HG02970 (cell line): ENCODE measurements at regions not wholly inside any gene's neighbourhood (a gene's known extent, or its start where the extent isn't known, plus 50 kb on each side); places are given as distances from the start of the nearest gene placed in this dataset.
"Not testable (repeated sequence)": the region's sequence is repeated elsewhere in the genome, so short reads cannot be mapped to it uniquely, and the experiment has no call there.

Experiments used
- ATAC-seq: cut with Tn5 transposase; IDR thresholded peaks from one replicate; pipeline ENCODE4 v1.9.1; 2021; ENCODE audit warnings: mild to moderate bottlenecking, moderate library complexity, moderate number of reproducible peaks; ENCODE audit not compliant: unreplicated experiment, low FRiP score

DNA sequence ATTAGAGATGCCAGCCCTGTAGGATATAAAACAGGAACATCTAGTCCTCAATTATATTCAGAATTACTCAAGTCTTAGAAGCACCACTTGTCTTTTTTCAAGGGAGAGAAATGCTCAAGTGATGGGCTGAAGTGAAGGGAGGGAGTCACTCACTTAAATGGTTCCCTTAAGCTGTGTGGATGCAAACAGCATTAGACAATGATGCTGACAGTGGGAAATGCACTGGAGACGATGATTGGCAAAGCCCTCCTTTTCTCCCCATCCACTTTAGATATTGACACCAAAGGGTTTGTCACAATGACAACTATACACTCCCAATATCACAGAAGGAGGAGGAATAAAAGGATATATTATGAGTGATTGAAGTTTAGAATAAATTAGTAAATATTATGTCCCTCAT lies 491.4 kb upstream of the SMIM31 start:
- not testable (repeated sequence) for ATAC-seq

DNA sequence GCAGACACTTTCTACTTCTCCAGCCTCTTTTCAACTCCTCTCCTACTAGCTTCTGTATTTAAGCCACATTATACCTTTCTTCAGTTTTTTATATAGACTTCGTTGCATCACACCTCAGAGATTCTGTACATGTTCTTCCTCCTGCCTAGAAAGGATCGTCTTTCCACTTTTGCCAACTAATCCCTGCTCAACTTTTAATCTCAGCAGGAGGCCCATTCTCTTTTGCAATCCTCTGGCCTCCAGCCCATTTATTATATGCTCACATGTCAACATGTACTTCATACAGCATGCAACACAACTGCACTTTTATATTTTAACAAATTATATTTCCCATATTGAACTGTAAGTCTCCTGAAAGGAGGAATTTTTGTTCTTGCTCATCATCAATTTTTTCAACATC lies 476.5 kb upstream of the SMIM31 start:
- ATAC-seq = not testable (repeated sequence)

DNA sequence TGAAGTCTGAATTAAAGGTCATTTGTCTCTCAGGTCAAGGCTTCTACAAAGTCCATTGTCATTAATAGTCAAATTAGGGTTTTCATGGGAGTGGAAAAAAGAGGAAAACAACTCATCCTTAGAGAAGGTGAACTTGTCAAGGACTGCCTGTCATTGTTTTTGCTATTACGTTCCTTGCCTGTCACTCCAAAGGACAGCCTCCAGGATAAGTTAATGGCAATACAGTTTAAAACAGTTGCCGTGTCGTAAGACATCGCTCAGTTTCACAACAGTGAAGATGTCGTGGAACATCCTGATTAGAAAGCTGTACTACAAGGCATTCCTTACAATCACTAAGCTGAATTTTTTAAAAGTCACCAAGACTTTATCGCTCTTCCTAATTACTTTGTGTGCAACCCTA lies 466.8 kb upstream of the SMIM31 start:
- ATAC-seq = no peak

DNA sequence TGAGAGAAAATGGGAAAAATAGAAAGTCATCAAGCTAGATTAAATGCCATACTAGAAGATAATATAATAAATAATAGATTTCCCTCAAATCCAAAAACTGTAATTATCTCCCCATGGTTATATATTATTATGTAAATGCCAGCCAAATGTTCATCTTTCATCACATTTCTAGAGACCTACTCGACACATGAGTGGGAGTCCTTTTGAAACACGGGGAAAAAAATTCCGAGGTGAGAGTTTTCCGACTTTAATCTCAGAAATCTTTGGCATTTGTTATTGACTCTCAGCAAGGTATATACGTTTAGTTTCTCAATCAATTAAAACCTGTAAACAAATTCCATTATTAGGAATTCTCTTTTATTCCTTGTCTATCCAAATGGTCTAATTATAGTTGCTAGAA lies 465.4 kb upstream of the SMIM31 start:
- no peak for ATAC-seq

DNA sequence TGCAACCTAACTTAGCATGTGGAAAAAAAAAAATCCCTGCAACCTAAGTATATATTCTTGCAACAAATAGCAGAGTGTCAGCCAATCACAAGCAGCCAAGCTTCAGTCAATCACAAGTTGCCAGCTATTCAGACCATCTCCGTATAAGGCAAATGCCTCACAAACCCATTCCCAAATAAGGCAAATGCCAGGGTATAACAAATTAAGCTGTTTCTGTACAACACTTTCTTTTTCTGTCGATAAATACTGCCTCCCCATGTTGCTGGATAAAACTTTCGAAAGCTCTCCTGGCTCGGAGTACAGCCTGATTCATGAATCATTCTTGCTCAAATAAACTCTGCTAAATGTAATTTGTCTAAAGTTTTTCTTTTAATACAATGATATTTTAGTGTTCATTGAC lies 460.7 kb upstream of the SMIM31 start:
- ATAC-seq = no peak

DNA sequence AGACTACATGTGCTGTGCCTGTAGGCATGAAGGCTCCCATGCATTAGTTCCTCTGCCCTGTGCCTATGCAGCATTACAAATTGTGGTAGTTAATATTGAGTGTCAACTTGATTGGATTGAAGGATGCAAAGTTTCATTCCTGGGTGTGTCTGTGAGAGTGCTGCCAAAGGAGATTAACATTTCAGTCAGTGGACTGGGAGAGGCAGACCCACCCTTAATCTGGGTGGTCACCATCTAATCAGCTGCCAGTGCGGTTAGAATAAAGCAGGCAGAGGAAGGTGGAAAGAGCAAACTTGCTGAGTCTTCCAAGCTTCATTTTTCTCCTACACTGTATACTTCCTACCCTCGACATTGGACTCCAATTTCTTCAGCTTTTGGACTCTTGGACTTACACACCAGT lies 460.2 kb upstream of the SMIM31 start:
- ATAC-seq = no peak

DNA sequence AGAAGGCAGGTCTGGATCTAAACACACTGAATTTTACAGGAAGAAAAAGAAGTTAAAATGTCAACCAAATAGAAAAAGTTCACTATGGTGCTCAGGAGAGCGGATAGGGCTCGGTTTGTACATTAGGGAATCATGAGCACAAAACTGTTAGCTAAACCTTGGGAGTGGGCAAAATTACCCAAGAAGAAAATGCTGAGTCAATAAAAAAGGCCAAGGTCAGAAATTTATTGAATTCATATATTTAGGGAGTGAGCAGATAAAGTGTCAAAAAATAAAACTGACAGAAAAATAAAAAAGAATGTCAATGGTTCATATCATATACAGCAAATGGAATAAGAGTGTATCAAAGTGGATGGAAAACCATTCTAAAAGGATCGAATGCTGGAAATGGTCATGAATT lies 452.5 kb upstream of the SMIM31 start:
- no peak for ATAC-seq

DNA sequence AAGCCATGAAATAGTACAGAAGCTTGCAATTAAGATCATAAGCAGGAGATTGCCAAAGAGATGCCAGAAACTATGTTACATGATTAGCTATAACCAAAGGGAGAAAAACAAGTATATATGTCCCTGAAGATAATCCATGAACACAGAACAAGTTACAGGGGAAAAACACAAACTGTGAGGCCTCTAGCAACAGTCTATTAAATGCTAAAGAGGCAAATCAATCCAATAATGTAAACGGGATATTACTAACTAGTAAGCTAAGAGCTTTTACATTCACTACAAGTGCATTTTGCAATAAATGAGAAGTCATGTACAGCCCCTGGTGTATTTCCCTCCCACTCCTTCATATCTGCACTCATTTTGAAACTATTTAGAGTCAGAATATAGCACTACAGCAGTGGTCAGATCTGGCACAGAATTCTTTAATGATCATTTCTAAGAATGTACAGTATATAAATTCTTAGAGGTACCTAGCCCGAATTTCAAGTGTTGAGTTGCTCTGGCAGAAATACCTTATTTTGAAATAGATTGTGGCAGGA lies 449.8 kb upstream of the SMIM31 start:
- no peak for ATAC-seq

DNA sequence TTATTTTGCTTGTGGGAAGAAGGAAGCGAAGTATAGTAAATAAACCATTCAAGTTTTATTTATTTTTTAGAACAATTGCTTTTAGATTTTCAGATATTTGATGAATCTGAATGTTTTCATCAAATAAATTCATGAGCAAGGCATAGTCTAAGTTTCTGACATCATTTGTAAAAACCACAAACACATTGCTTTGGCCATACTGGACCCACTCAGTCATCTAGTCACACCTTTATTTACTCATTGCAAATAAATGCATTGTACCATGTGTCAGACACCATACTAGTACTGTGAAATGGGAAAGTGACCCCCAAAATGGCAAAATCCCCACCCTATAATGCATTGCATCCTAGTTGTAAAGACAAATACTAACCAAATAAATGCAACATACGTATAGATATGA lies 449.1 kb upstream of the SMIM31 start:
- no peak for ATAC-seq

DNA sequence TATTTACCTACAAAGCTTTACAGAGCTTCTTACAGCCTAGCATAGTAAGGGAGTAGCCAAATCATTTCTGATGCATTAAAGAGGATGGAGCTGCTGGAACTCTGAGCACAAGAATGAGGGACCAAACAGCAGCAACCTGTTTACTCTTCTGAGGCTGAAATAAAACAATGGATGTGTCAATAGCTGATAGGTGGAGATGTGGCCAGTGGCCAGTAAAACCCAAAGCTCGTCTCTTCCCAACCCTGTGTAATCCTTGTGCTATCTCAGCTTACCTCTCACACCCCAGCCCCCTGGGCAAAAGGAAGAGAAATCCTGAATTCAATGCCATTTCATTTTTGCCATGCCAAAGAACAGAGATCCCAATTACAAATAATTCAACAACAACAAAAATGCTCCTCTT lies 446.7 kb upstream of the SMIM31 start:
- ATAC-seq = no peak

DNA sequence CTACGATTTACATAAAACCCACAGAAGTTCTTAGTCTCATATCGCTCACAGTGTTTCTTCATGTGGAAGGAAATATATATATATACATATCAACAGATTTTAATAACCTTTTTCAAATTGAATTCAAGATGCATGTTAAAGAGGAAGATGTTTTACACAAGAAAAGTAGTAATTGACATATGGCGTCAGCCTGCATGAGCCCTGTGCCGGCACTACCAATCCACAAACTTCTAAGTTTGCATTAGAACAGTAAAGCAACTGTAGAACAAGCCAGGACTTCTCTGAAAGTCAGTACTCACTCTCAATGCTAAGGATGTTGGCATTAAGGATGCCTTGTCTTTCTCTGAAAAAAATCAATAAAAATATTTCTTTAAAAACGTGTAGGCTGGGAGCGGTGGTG lies 441.3 kb upstream of the SMIM31 start:
- ATAC-seq = no peak

DNA sequence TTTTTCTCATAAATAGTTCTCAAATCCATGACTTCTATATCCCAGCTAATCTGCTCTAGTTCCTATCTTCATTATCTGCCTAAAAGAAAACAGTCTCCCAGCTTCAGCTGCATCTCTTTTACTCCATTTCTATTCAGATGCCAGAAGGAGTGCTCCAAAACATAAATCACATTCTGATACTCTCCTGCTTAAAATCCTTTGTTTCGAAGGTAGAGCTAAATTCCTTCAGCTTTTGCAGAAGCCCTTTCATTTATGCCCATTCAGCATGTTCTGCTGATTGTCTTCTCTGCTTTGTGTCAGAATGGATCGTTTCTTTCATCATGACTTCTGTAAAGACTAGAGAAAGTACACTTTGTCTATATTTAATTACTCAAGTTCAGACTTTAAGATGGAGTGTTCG lies 440.1 kb upstream of the SMIM31 start:
- no peak for ATAC-seq

DNA sequence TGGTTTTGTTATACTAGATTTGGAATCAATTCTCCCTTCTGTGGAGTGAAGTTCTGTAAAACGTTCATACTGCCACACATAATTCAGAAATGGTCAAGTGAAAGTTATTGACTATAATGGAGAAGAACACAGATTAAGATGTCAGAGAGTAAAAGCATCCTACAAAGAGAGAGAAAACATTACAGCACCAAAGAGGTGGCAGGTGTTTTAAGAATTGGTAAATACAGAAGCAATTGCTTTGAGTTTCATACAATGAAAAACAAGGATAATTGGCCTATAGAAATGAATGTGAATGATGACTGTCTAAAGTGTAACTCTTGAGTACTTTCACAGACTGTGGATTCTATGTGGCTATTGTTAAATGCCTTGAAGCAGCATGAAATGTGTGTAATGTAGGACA lies 435.6 kb upstream of the SMIM31 start:
- ATAC-seq = no peak

DNA sequence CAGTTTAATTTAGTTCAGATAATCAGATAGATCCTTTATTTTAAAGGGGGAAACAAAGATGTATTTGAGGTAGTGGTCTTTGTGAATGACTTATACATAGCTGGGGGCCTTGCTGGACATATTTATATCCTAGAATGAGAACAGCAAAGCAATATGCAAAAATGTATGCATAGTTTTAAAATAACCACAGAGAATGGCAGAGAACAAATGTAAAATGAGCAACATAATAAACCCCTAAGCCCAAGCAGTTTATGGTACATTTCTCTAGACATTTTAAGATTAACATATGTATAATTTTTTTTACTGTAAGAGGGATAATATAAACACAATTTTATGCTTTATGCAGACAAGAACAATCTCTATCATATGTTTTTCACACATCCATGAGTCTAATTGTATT lies 434.2 kb upstream of the SMIM31 start:
- no peak for ATAC-seq

DNA sequence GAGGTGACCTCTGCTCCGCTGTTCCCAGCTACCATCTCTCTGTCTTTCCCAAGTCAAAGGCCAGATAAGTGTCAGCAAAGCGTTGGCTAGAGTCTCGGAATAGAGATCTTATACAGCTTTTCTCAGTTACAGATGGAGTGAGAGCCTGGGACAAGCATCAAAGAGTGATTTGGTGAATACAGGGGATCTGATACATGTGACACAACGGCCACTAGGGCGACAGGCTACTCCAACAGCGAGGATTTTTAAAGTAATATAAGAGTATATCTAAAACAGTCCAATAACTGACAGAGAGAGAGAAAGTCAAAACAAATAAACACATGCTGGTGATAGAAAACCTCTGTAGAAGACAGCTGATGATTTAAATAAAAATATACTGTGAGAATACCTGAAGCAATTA lies 433.1 kb upstream of the SMIM31 start:
- ATAC-seq = no peak

DNA sequence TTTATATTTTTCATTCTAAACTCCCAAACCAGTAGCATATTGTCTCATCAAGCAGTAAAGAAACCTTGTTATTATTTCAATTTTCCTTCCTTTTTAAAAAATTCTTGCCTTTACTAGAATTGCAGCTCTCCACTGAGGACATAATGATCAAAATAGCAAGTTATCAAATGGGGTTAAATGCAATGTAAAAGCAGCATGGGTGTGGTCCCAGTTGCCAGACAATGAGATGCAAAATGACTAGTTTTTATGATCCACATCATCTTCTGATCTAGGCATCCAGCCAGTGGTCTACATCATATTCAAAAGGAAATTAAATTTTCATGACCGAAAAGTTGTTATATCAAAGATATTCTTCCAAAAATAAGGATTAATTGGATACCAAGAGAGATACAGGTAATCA lies 427.9 kb upstream of the SMIM31 start:
- ATAC-seq = no peak

DNA sequence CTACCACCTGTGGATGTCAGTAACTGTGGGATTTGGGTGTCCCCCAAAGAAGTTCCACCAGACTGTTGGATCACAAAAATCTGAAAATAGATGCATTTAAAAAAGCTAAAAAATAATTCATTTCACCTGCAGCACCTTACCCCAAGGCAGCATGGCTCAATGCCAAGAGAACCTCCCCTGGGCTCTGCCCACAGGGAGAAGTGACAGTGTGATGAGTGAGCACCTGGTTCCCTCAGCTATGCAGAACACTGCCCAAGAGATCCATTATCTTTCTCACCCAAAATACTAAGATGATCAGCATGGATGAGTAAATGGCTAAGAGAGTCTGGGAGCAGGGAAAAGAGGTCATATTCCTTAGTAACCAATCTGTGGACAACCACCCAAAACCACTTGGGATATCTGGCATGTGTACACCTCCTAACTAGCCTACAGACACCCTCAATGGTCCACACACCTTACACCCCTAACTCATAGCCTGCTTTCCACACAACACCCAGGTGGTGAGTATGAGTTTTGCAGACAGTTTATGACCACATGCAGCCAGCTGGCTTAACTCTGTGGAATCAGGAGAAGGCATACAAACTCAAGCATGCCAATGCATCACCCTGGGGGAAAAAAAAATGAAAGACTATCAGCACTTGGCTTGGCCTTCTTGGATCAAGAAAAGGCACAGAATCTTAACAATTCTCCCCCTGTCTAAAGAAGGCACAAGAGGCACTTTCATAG lies 416.5 kb upstream of the SMIM31 start:
- no peak for ATAC-seq

DNA sequence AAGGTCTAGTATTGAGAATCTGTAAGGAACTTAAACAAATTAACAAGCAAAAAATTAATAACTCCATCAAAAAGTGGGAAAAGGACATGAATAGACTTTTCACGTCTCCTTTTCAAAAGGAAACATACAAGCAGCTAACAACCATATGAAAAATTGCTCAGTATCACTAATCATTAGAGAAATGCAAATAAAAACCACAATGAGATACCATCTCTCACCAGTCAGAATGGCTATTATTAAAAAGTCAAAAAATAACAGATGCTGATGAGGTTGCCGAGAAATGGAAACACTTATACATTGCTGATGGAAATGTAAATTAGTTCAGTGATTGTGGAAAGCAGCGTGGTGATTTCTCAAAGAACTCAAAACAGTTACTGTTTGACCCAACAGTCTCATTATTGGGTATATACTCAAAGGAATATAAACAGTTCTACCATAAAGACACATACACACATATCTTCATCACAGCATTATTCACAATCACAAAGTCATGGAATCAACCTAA lies 410.4 kb upstream of the SMIM31 start:
- ATAC-seq = no peak

DNA sequence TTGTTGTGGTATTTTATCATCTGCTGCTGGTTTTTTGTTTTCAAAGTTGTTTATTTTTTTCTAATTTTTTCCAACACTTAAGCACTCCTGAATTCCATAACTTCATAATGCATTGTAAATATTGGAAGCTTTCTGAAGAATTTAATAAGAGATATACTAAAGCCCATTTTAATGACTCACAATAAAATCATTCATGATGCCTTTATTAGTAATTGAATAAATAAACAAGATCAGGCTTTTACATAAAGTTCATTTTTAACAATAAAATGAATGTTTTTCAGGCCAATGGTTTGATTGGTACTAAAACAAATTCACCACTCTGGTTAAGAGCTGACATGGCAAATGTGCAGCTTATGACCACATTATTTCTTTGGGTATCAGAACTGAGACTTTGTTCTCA lies 408.2 kb upstream of the SMIM31 start:
- ATAC-seq = no peak

DNA sequence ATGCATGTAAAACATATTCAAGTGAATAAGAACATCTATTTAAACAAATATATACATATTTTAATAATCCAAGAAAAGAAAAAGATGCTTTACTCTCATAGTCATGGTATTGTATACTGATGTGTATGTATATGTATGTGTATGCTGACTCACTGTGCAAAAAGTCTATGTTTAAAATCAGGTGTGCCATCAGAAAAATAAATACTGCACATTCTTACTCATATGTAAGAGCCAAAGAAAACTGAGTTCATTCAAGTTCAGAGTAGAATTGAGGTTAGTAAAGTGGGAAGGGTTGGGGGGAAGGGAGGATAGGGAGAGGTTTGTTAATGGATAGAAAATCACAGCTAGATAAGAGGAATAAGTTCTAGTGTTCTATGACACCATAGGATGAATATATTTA lies 403.9 kb upstream of the SMIM31 start:
- no peak for ATAC-seq

DNA sequence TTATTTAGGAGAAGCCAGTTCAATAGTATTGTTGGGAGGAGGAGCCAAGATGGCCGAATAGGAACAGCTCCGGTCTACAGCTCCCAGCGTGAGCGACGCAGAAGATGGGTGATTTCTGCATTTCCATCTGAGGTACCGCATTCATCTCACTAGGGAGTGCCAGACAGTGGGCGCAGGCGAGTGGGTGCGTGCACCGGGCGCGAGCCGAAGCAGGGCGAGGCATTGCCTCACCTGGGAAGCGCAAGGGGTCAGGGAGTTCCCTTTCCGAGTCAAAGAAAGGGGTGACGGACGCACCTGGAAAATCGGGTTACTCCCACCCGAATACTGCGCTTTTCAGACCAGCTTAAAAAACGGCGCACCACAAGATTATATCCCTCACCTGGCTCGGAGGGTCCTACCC lies 403.2 kb upstream of the SMIM31 start:
- not testable (repeated sequence) for ATAC-seq

DNA sequence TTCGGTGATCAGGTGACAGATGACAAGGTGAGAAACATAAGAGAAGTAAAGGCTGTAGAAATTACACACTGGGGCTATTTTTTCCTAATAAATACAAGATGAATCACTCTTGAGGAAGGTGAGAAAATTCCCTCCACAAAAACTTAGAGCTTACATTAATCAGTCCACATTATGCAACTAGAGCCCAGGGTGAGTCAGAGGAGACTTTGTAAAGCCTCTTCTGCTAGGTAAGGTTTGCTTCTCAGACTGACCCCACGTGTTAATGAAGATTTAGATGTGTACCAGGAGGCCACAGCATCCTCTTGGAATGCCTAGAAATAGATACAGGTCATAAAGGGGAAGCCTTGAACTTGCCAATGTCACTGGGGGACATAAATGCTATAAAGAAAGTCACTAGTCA lies 396.0 kb upstream of the SMIM31 start:
- no peak for ATAC-seq

DNA sequence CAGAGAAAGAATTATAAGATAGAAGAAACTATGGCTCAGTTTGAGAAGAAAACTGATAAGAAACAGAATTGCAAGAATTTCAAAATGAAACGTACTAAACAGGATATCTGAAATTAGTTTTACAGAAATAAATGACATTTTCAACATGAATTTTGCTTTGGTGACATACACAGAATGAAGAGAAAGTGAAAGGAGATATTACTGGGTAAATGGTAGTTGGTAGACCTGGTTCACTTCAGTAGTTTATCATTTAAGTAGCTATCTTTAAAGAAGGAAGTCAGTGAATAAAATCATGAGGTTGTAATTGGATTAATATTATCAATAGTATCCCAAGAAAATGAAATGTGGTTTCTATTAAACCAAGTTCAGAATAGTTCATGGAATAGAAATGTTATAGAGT lies 395.5 kb upstream of the SMIM31 start:
- ATAC-seq = no peak
